HFFc6 (cell line): ENCODE measurements at regions not wholly inside any gene's neighbourhood (a gene's known extent, or its start where the extent isn't known, plus 50 kb on each side); places are given as distances from the start of the nearest gene placed in this dataset.

Experiments
- DNase-seq: peaks from one replicate; pipeline ENCODE4 v3.0.0-alpha.2; 2018
- H3K27ac Mint-ChIP-seq: 2 replicates; pipeline ENCODE4 v1.8.0; 2020; ENCODE audit warnings: mild to moderate bottlenecking, mixed read lengths
- H3K27me3 Mint-ChIP-seq: 2 replicates; pipeline ENCODE4 v1.8.0; 2021; ENCODE audit warnings: mild to moderate bottlenecking, moderate library complexity, mixed read lengths; ENCODE audit not compliant: insufficient read depth
- H3K36me3 Mint-ChIP-seq: 2 replicates; pipeline ENCODE4 v1.8.0; 2021; ENCODE audit warnings: low read depth, mixed read lengths
- H3K4me1 Mint-ChIP-seq: 2 replicates; pipeline ENCODE4 v1.8.0; 2020; ENCODE audit warnings: low read depth, mixed read lengths
- H3K4me3 Mint-ChIP-seq: 2 replicates; pipeline ENCODE4 v1.8.0; 2020; ENCODE audit warnings: mild to moderate bottlenecking, moderate library complexity, mixed read lengths
- H3K9me3 Mint-ChIP-seq: 2 replicates; pipeline ENCODE4 v1.8.0; 2020; ENCODE audit warnings: mild to moderate bottlenecking, mixed read lengths
- TF ChIP-seq, protein P1 (sequence below): fragments of 200-600 bp; sonication (generic); IDR thresholded peaks from 2 replicates; pipeline ENCODE4 v1.5.0; 2021; ENCODE audit warnings: antibody characterized with exemption, mild to moderate bottlenecking

DNA sequence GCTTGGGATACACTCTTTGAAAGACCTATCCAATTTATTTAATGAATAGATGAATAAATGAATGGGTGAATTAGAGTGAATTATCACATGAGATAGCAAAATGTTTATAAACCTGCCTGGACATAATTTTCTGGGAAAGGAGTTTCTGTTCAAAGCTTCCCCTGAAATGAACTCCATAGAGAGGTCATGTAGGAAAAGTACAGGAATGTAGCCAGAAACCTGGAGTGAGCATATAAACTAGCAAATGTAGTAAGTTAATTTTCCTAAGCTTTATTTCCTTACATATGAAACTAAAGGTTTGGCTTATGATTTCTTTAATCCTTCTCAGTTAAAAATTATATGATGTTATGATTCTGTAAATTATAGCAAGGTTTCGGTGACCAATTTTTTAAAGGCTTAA, 380.3 kb upstream of the RSPO3 start:
- peaks cover 3% of the 10 kb centered on the region; the same call in 1 of the 2 replicates for H3K27me3 Mint-ChIP-seq
- DNase-seq, result no peak
- no peaks in the 10 kb centered on the region for H3K36me3 Mint-ChIP-seq
- H3K4me1 Mint-ChIP-seq, result no peaks in the 10 kb centered on the region
- H3K9me3 Mint-ChIP-seq, result no peaks in the 10 kb centered on the region
- TF ChIP-seq, protein P1, sequence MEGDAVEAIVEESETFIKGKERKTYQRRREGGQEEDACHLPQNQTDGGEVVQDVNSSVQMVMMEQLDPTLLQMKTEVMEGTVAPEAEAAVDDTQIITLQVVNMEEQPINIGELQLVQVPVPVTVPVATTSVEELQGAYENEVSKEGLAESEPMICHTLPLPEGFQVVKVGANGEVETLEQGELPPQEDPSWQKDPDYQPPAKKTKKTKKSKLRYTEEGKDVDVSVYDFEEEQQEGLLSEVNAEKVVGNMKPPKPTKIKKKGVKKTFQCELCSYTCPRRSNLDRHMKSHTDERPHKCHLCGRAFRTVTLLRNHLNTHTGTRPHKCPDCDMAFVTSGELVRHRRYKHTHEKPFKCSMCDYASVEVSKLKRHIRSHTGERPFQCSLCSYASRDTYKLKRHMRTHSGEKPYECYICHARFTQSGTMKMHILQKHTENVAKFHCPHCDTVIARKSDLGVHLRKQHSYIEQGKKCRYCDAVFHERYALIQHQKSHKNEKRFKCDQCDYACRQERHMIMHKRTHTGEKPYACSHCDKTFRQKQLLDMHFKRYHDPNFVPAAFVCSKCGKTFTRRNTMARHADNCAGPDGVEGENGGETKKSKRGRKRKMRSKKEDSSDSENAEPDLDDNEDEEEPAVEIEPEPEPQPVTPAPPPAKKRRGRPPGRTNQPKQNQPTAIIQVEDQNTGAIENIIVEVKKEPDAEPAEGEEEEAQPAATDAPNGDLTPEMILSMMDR, result no peak
- no peak overlapping the region for H3K27ac Mint-ChIP-seq
- no peak overlapping the region for H3K4me3 Mint-ChIP-seq

GRCh38 chr6:126738641-126739040, 379.8 kb upstream of the RSPO3 start:
- DNase-seq, result no peak
- Mint-ChIP-seq H3K27ac (no peak overlapping the region), H3K27me3 (peaks cover 3% of the 10 kb centered on the region; the same call in 1 of the 2 replicates), H3K36me3 (no peaks in the 10 kb centered on the region), H3K4me3 (no peak overlapping the region), H3K4me1 (no peaks in the 10 kb centered on the region), H3K9me3 (no peaks in the 10 kb centered on the region)
- TF ChIP-seq, protein P1, result no peak

GRCh38 chr6:126743076-126743475, 375.4 kb upstream of the RSPO3 start:
- TF ChIP-seq, protein P1, result no peak
- no peaks in the 10 kb centered on the region for H3K36me3 Mint-ChIP-seq
- no peaks in the 10 kb centered on the region for H3K27me3 Mint-ChIP-seq
- DNase-seq, result no peak
- H3K27ac Mint-ChIP-seq, result no peak overlapping the region
- H3K4me1 Mint-ChIP-seq, result no peaks in the 10 kb centered on the region
- no peaks in the 10 kb centered on the region; the same call in 1 of the 2 replicates for H3K9me3 Mint-ChIP-seq
- no peak overlapping the region for H3K4me3 Mint-ChIP-seq

- Mint-ChIP-seq H3K4me3 (no peak overlapping the region), H3K4me1 (no peaks in the 10 kb centered on the region), H3K9me3 (peaks cover 11% of the 10 kb centered on the region), H3K27me3 (no peaks in the 10 kb centered on the region), H3K27ac (no peak overlapping the region), H3K36me3 (no peaks in the 10 kb centered on the region)
- DNase-seq, result no peak
- TF ChIP-seq, protein P1, result no peak
Measured at GRCh38 chr6:126747728-126748540, 370.5 kb upstream of the RSPO3 start.

GRCh38 chr6:126753606-126754005, 364.9 kb upstream of the RSPO3 start:
- H3K9me3 Mint-ChIP-seq, result peaks cover 11% of the 10 kb centered on the region
- no peak overlapping the region for H3K4me3 Mint-ChIP-seq
- TF ChIP-seq, protein P1, result no peak
- H3K36me3 Mint-ChIP-seq, result no peaks in the 10 kb centered on the region
- H3K4me1 Mint-ChIP-seq, result no peaks in the 10 kb centered on the region
- DNase-seq, result no peak
- H3K27ac Mint-ChIP-seq, result no peak overlapping the region
- H3K27me3 Mint-ChIP-seq, result peaks cover 1% of the 10 kb centered on the region; the same call in 1 of the 2 replicates
